RWPE2 (cell line): ENCODE measurements at regions not wholly inside any gene's neighbourhood (a gene's known extent, or its start where the extent isn't known, plus 50 kb on each side); places are given as distances from the start of the nearest gene placed in this dataset.

Experiments
- ATAC-seq: fragments of 200-7000 bp; cut with Tn5 transposase; 3 replicates; pipeline ENCODE4 v1.9.1; 2021; ENCODE audit warnings: low read depth
- DNase-seq: peaks from one replicate; pipeline ENCODE4 v3.0.0-alpha.2; 2020; ENCODE audit warnings: low spot score
- H3K27ac ChIP-seq: fragments of 450-650 bp; 2 replicates; pipeline ENCODE4 v1.5.1; 2017; ENCODE audit warnings: mild to moderate bottlenecking; ENCODE audit not compliant: poor library complexity, severe bottlenecking
- H3K27me3 ChIP-seq: fragments of 250-450 bp; sonication (Bioruptor Pico); 2 replicates; pipeline ENCODE4 v1.5.1; 2021; ENCODE audit warnings: mild to moderate bottlenecking, moderate library complexity; ENCODE audit not compliant: insufficient read depth, poor library complexity, severe bottlenecking
- H3K36me3 ChIP-seq: fragments of 250-450 bp; sonication (Bioruptor Pico); 2 replicates; pipeline ENCODE4 v1.5.1; 2020; ENCODE audit warnings: low read depth, mild to moderate bottlenecking, moderate library complexity
- H3K4me1 ChIP-seq: fragments of 250-450 bp; sonication (Bioruptor Pico); 2 replicates; pipeline ENCODE4 v1.5.1; 2021; ENCODE audit warnings: mild to moderate bottlenecking, moderate library complexity; ENCODE audit not compliant: insufficient read depth, poor library complexity, severe bottlenecking
- H3K4me3 ChIP-seq: fragments of 250-450 bp; sonication (Bioruptor Pico); 2 replicates; pipeline ENCODE4 v1.5.1; 2021; ENCODE audit warnings: mild to moderate bottlenecking, moderate library complexity; ENCODE audit not compliant: severe bottlenecking
- H3K9me3 ChIP-seq: fragments of 250-450 bp; sonication (Bioruptor Pico); 2 replicates; pipeline ENCODE4 v1.5.1; 2021; ENCODE audit warnings: mild to moderate bottlenecking, moderate library complexity; ENCODE audit not compliant: severe bottlenecking
- CTCF ChIP-seq: fragments of 450-650 bp; IDR thresholded peaks from one replicate; pipeline ENCODE4 v1.5.1; 2017; ENCODE audit warnings: mild to moderate bottlenecking, moderate library complexity; ENCODE audit not compliant: poor library complexity, severe bottlenecking

GRCh38 chr4:14125375-14126129 is 498.0 kb upstream of the BOD1L1 start:
- Histone ChIP-seq H3K36me3 (no peaks in the 10 kb centered on the region), H3K27me3 (no peaks in the 10 kb centered on the region), H3K4me3 (no peak overlapping the region), H3K4me1 (no peaks in the 10 kb centered on the region), H3K27ac (no peak overlapping the region), H3K9me3 (no peaks in the 10 kb centered on the region)
- no peak for ATAC-seq
- TF ChIP-seq CTCF: no peak
- DNase-seq: no peak

GRCh38 chr4:14130551-14130950 is 503.0 kb upstream of the BOD1L1 start:
- H3K36me3 ChIP-seq: no peaks in the 10 kb centered on the region
- H3K4me1 ChIP-seq: no peaks in the 10 kb centered on the region
- no peak for TF ChIP-seq CTCF
- H3K9me3 ChIP-seq: no peaks in the 10 kb centered on the region
- no peak for DNase-seq
- no peak for ATAC-seq
- no peak overlapping the region for H3K27ac ChIP-seq
- no peak overlapping the region for H3K4me3 ChIP-seq
- no peaks in the 10 kb centered on the region for H3K27me3 ChIP-seq

- no peak for DNase-seq
- Histone ChIP-seq H3K27me3 (no peaks in the 10 kb centered on the region), H3K36me3 (no peaks in the 10 kb centered on the region), H3K27ac (no peak overlapping the region), H3K4me1 (no peaks in the 10 kb centered on the region), H3K4me3 (no peak overlapping the region), H3K9me3 (no peaks in the 10 kb centered on the region)
- no peak for ATAC-seq
- no peak for TF ChIP-seq CTCF
Observed at GRCh38 chr4:14131335-14131734, 503.8 kb upstream of the BOD1L1 start.

GRCh38 chr4:14132301-14132700 is 504.8 kb upstream of the BOD1L1 start:
- ATAC-seq: no peak
- no peak overlapping the region for H3K27ac ChIP-seq
- no peak for DNase-seq
- H3K4me1 ChIP-seq: no peaks in the 10 kb centered on the region
- H3K9me3 ChIP-seq: no peaks in the 10 kb centered on the region
- TF ChIP-seq CTCF: no peak
- no peak overlapping the region for H3K4me3 ChIP-seq
- no peaks in the 10 kb centered on the region for H3K27me3 ChIP-seq
- H3K36me3 ChIP-seq: no peaks in the 10 kb centered on the region

- DNase-seq: no peak
- Histone ChIP-seq H3K27ac (no peak overlapping the region), H3K27me3 (no peaks in the 10 kb centered on the region), H3K36me3 (no peaks in the 10 kb centered on the region), H3K9me3 (no peaks in the 10 kb centered on the region), H3K4me3 (no peak overlapping the region), H3K4me1 (no peaks in the 10 kb centered on the region)
- ATAC-seq: no peak
- no peak for TF ChIP-seq CTCF
Observed at GRCh38 chr4:14138106-14138505, 510.6 kb upstream of the BOD1L1 start.
